Activated naive CD8-positive, alpha-beta T cell treated with anti-CD3 and anti-CD28 coated beads, Interleukin-2, amount 10 ng/mL, durations not matched to agents 7 days and 5 days (primary cell): ENCODE measurements at regions not wholly inside any gene's neighbourhood (a gene's known extent, or its start where the extent isn't known, plus 50 kb on each side); places are given as distances from the start of the nearest gene placed in this dataset.

Experiments used
- ATAC-seq: fragments of 150-1000 bp; cut with Tn5 transposase; one replicate; pipeline ENCODE4 v1.10.0; 2021; ENCODE audit warnings: low read depth, moderate library complexity
- POLR2A ChIA-PET: fragments of 350-600 bp; sonication (Branson Sonifier 250); formaldehyde crosslinking; loops from one replicate; lab custom pipeline; 2021; ENCODE audit warnings: antibody characterized with exemption; lab: Charles Lee
- DNase-seq: peaks from one replicate; pipeline ENCODE4 v3.0.0; 2021
- H3K27ac Mint-ChIP-seq: one replicate; pipeline ENCODE4 v1.8.0; 2022; ENCODE audit warnings: mild to moderate bottlenecking, mixed read lengths
- H3K27me3 Mint-ChIP-seq: one replicate; pipeline ENCODE4 v1.8.0; 2022; ENCODE audit warnings: mild to moderate bottlenecking, moderate library complexity, mixed read lengths
- H3K36me3 Mint-ChIP-seq: one replicate; pipeline ENCODE4 v1.8.0; 2021; ENCODE audit warnings: mild to moderate bottlenecking, mixed read lengths
- H3K4me1 Mint-ChIP-seq: one replicate; pipeline ENCODE4 v1.8.0; 2021; ENCODE audit warnings: mixed read lengths
- H3K4me3 Mint-ChIP-seq: one replicate; pipeline ENCODE4 v1.8.0; 2022; ENCODE audit warnings: mild to moderate bottlenecking, moderate library complexity, mixed read lengths
- H3K9me3 Mint-ChIP-seq: one replicate; pipeline ENCODE4 v1.8.0; 2021; ENCODE audit warnings: mixed read lengths

DNA sequence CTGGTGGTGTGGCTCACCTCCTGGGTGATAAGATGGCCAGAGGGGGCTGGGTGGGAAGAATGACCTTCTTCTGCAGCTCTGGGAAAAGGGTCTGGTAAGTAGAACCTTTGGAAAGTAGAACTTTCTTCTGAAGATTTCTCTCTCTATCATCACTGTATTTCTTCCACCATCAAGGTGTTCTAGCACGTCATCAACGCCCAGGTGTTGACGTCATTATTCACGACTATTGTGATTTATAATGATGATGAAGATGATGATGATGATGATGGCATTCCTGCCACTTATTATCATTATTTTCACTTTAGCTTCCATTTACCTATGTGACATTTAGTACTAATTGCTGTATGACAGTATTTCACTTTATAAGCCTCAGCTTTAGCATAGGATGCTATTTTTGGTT, 525.6 kb upstream of the ADARB2 start:
- Mint-ChIP-seq H3K27ac (no peak overlapping the region), H3K27me3 (no peaks in the 10 kb centered on the region), H3K9me3 (peaks cover 5% of the 10 kb centered on the region), H3K36me3 (no peaks in the 10 kb centered on the region), H3K4me3 (no peak overlapping the region), H3K4me1 (no peaks in the 10 kb centered on the region)
- no peak for DNase-seq
- no peak for ATAC-seq
- POLR2A ChIA-PET = no interaction called here

DNA sequence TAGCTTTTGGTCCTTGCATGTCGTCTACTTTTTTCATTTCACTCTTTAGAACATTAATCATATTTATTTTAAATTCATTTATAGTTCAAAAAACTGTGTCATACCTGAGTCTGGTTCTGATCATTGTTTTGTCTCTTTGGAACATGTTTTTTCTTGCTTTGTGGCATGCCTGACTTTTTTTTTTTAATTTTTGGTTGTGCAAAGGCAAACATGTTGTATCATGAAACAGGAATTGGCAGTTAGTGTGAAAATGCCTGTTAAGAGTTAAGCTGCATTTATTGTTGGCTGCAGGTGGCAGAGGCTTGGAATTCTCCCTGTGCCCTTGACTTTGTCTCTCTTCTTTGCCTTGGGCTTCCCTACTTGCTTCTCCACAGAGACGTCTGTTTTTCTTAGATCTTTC, 525.0 kb upstream of the ADARB2 start:
- ATAC-seq (no peak), DNase-seq (no peak)
- Mint-ChIP-seq H3K4me1 (no peaks in the 10 kb centered on the region), H3K9me3 (peaks cover 5% of the 10 kb centered on the region), H3K4me3 (no peak overlapping the region), H3K27ac (no peak overlapping the region), H3K36me3 (no peaks in the 10 kb centered on the region), H3K27me3 (no peaks in the 10 kb centered on the region)
- POLR2A ChIA-PET = no interaction called here

DNA sequence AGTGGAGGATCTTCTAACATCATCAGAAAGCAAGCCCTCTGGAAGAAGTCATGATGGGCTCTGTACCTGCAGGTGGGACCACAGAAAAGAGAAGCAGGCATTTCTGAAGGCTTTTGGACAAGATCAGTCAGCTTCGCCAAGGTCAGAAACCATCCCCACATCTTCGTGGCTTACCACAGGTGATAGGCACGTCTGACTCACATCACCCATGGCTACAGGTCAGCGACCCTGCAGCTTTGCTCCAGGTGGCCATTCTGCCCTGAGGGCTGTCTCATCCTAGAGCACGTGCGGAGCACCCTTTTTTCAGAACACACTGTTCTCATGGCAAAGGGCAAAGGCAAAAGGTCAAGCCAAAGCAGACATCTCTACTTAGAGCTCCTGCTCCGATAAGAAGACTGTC, 518.9 kb upstream of the ADARB2 start:
- ATAC-seq (no peak), DNase-seq (no peak)
- no peak overlapping the region for H3K27ac Mint-ChIP-seq
- POLR2A ChIA-PET = no interaction called here
- no peaks in the 10 kb centered on the region for H3K36me3 Mint-ChIP-seq
- no peaks in the 10 kb centered on the region for H3K4me1 Mint-ChIP-seq
- no peak overlapping the region for H3K4me3 Mint-ChIP-seq
- peaks cover 7% of the 10 kb centered on the region for H3K9me3 Mint-ChIP-seq
- no peaks in the 10 kb centered on the region for H3K27me3 Mint-ChIP-seq

DNA sequence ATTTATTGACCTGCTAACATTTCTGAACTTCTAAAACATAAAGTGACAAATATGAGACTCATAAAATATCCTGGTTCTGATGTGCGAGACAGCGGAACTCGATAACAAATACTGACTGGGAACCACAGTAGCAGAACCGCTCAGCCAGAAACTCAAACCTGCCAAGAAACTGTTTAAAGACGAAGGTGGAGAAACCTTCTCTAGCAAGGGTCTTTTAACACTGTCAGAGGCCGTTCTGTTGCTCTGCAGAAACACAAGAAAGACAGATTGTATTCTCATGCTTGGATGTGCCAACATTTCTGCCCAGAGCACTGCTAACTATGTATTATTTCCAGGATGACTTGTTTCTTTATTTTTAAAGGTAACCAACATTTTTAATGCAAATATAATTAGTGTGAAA, 514.8 kb upstream of the ADARB2 start:
- H3K9me3 Mint-ChIP-seq = peaks cover 2% of the 10 kb centered on the region
- H3K4me1 Mint-ChIP-seq = no peaks in the 10 kb centered on the region
- POLR2A ChIA-PET = no interaction called here
- H3K36me3 Mint-ChIP-seq = no peaks in the 10 kb centered on the region
- DNase-seq (no peak), ATAC-seq (no peak)
- no peak overlapping the region for H3K4me3 Mint-ChIP-seq
- H3K27me3 Mint-ChIP-seq = no peaks in the 10 kb centered on the region
- H3K27ac Mint-ChIP-seq = no peak overlapping the region

DNA sequence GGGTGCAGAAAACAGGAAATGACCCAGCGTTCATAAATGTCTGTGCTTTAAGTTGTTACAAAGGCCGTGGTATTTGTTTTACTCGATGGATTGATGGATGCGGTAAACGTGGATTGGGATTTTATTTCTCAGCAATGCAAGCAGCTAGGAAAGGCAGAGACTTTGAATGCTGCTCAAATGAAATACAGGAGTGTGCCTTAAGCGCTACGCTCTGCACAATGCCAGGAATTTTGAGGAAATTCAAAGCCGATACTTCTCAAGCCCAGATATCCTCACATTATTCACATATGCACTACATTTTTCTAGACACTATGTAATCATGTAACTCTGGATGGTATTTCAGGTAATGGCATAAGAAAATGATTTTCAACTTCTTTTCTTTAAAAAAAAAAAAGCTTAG, 514.3 kb upstream of the ADARB2 start:
- DNase-seq (no peak), ATAC-seq (no peak)
- Mint-ChIP-seq H3K27ac (no peak overlapping the region), H3K36me3 (no peaks in the 10 kb centered on the region), H3K9me3 (peaks cover 2% of the 10 kb centered on the region), H3K4me3 (no peak overlapping the region), H3K27me3 (no peaks in the 10 kb centered on the region), H3K4me1 (no peaks in the 10 kb centered on the region)
- POLR2A ChIA-PET = no interaction called here

DNA sequence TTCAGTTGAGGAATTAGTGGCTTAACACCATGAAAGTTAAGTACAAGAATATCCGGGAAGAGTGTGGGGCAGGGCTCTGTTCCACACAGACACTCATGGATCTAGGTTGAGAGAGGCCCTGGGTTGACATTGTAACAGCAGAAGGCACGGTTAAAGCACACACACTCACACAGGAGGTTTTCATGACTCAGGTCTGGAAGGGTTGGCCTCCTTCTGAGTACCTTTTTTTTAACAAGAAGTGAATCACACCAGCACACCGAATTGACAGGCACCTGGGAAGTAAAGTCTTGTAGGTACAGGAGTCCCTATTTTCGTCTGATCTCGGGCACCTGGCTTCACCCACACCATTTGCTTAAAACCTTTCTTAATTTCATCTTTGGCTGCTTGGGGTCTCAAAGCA, 509.4 kb upstream of the ADARB2 start:
- Mint-ChIP-seq H3K27ac (no peak overlapping the region), H3K36me3 (no peaks in the 10 kb centered on the region), H3K4me3 (no peak overlapping the region), H3K9me3 (no peaks in the 10 kb centered on the region), H3K27me3 (no peaks in the 10 kb centered on the region), H3K4me1 (no peaks in the 10 kb centered on the region)
- no peak for DNase-seq
- POLR2A ChIA-PET = no interaction called here
- ATAC-seq = no peak

DNA sequence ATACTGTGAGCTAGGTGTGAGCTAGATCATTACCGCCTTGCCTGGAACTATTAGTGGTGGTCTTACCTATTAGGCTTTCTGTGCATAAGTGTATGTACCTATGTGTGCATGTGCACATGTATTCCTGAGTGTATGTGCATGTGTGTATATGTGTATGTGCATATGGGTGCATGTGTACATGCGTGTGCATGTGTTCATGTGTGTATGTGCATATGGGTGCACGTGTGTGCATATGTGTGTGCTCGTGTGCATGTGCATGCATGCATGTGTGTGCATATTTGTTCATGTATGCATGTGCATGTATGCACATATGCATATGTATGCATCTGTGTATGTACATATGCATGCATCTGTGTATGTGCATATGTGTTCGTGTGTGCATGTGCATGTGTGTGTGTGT, 508.3 kb upstream of the ADARB2 start:
- no peak for DNase-seq
- no peaks in the 10 kb centered on the region for H3K4me1 Mint-ChIP-seq
- no peaks in the 10 kb centered on the region for H3K9me3 Mint-ChIP-seq
- POLR2A ChIA-PET = no interaction called here
- H3K27me3 Mint-ChIP-seq = no peaks in the 10 kb centered on the region
- no peak overlapping the region for H3K4me3 Mint-ChIP-seq
- ATAC-seq = no peak
- no peaks in the 10 kb centered on the region for H3K36me3 Mint-ChIP-seq
- no peak overlapping the region for H3K27ac Mint-ChIP-seq

DNA sequence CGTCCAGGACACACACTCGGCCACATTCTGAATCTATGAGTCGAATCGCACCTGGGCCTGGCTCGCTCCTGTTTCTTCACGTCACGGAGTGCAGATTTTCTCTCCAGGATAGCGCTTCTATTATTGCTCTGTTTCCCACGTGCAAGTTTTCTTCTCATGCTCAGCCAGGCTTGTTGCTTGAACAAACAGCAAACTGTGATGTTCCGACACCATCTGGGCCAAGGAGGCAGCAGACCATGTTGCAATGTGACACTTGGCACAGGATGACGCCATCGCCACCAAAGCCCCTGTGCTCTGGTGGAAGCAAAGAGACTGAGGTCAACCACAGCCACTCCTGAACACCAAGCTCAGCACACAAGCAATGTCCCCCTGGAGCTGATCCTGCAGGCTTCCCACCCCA, 507.1 kb upstream of the ADARB2 start:
- POLR2A ChIA-PET = no interaction called here
- Mint-ChIP-seq H3K27ac (no peak overlapping the region), H3K4me1 (no peaks in the 10 kb centered on the region), H3K36me3 (no peaks in the 10 kb centered on the region), H3K9me3 (no peaks in the 10 kb centered on the region), H3K4me3 (no peak overlapping the region), H3K27me3 (no peaks in the 10 kb centered on the region)
- ATAC-seq (no peak), DNase-seq (no peak)

DNA sequence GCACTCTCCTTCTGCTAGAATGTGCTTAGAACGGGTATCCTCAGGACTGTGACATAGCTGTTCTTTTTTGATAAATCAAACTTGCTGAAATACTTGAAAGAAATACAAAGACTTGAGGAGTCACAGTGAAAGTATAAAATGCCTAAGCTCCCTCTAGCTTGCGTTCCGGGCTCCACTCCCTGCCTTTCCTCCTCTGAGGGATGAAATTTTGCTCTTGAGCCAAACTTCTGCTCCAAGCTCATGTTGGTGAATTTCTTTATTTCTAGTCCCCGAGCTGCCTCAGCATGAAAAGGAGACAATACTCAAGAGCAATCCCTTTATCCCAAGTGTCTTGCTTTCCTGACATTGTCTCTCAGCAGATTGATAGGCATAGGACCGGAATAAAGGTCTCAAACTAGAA, 499.6 kb upstream of the ADARB2 start:
- Mint-ChIP-seq H3K27me3 (no peaks in the 10 kb centered on the region), H3K9me3 (no peaks in the 10 kb centered on the region), H3K4me3 (no peak overlapping the region), H3K4me1 (no peaks in the 10 kb centered on the region), H3K36me3 (no peaks in the 10 kb centered on the region), H3K27ac (no peak overlapping the region)
- no peak for DNase-seq
- POLR2A ChIA-PET = no interaction called here
- no peak for ATAC-seq

DNA sequence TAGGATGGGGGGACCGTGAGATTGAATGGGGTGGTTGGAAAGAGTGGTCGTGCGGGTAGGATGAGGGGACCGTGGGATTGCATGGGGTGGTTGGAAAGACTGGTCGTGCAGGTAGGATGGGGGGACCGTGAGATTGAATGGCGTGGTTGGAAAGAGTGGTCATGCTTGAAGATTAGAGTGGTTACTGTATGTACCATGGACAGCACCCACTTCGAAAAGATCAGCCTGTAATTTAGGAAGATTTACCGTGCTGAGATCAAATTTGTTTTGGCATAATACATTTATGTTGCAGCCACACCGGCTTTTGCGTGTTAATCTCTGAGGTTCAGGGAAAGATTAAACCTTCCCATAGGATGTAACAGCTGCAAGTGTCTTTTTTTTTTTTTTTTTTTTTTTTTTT, 495.2 kb upstream of the ADARB2 start:
- no peaks in the 10 kb centered on the region for H3K9me3 Mint-ChIP-seq
- H3K27ac Mint-ChIP-seq = no peak overlapping the region
- H3K36me3 Mint-ChIP-seq = no peaks in the 10 kb centered on the region
- H3K27me3 Mint-ChIP-seq = no peaks in the 10 kb centered on the region
- ATAC-seq = no peak
- H3K4me3 Mint-ChIP-seq = no peak overlapping the region
- no peaks in the 10 kb centered on the region for H3K4me1 Mint-ChIP-seq
- no peak for DNase-seq
- POLR2A ChIA-PET = interaction anchor here (0.6 kb wide), 1 partner anchor 209 kb away, joined by 3 read pairs; no protein-coding TSS in a partner anchor

DNA sequence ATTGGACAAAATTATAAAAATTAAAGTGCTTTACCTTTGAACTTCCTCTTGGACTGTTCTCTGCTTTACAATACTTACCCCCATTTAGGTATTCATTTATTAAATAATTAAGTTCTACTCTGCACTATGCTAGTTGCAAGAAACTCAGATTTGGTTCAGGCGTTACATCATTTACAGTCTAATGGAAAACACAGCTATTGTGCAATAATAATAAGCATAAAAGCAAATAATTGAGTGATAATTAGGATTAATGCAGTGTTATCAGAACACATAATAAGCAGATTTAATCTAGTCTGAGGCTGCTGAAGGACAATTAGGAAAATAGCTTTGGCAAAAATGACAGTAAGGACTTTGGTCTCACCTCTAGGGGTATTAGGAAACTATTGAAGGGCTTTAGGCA, 493.2 kb upstream of the ADARB2 start:
- ATAC-seq (no peak), DNase-seq (no peak)
- Mint-ChIP-seq H3K4me1 (no peaks in the 10 kb centered on the region), H3K4me3 (no peak overlapping the region), H3K9me3 (no peaks in the 10 kb centered on the region), H3K27ac (no peak overlapping the region), H3K36me3 (no peaks in the 10 kb centered on the region), H3K27me3 (no peaks in the 10 kb centered on the region)
- POLR2A ChIA-PET = no interaction called here

DNA sequence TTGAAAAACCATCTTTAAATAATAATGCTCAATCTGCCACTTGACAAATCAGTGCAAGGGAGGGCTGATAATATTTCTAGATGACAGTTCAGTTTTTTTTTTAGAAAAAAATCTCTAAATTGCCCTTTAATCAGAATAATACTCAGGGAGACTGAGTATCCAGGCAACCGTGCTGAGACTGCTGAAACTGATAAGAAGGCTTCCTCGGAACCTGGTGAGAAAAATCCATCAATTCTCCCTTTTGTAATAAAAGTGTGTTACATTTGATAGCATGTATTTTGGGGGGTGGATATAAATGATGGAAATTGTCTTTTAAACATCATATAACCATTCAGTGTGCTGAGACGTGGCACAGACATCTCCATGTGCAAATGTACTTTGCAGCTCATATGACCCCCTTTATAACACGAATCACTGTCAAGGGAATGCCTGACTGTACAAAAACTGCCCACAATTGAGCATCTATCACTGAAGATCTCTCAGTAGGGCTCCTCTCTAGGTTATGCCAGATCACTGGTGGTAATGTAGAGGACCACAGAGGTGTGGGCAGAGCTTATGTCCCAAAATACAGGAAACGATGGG, 491.1 kb upstream of the ADARB2 start:
- no peaks in the 10 kb centered on the region for H3K4me1 Mint-ChIP-seq
- no peak overlapping the region for H3K27ac Mint-ChIP-seq
- no peak for ATAC-seq
- POLR2A ChIA-PET = no interaction called here
- H3K27me3 Mint-ChIP-seq = no peaks in the 10 kb centered on the region
- H3K9me3 Mint-ChIP-seq = peaks cover 1% of the 10 kb centered on the region
- H3K4me3 Mint-ChIP-seq = no peak overlapping the region
- DNase-seq = no peak
- H3K36me3 Mint-ChIP-seq = no peaks in the 10 kb centered on the region

DNA sequence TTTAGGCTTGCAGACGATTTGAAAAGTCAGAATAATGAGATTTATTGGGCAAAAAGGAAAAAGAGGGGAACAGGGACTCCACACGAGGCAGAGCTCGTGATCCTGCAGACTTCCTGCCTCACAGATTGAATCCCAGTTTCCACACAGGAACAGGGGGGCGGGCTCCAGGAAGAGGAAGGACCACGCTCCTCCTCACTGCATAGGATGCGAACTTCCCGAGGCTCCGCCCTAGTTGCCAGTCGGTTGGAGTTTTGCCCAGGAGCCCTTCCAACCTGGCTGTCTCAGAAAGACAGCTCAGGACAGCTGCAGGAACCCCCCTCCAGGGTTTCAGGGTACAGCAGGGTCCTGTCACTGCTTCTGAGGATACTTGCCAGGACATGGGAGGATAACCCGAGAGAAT, 488.3 kb upstream of the ADARB2 start:
- Mint-ChIP-seq H3K4me1 (no peaks in the 10 kb centered on the region), H3K27ac (no peak overlapping the region), H3K4me3 (no peak overlapping the region), H3K36me3 (no peaks in the 10 kb centered on the region), H3K27me3 (no peaks in the 10 kb centered on the region), H3K9me3 (peaks cover 1% of the 10 kb centered on the region)
- DNase-seq (no peak), ATAC-seq (no peak)
- POLR2A ChIA-PET = no interaction called here

DNA sequence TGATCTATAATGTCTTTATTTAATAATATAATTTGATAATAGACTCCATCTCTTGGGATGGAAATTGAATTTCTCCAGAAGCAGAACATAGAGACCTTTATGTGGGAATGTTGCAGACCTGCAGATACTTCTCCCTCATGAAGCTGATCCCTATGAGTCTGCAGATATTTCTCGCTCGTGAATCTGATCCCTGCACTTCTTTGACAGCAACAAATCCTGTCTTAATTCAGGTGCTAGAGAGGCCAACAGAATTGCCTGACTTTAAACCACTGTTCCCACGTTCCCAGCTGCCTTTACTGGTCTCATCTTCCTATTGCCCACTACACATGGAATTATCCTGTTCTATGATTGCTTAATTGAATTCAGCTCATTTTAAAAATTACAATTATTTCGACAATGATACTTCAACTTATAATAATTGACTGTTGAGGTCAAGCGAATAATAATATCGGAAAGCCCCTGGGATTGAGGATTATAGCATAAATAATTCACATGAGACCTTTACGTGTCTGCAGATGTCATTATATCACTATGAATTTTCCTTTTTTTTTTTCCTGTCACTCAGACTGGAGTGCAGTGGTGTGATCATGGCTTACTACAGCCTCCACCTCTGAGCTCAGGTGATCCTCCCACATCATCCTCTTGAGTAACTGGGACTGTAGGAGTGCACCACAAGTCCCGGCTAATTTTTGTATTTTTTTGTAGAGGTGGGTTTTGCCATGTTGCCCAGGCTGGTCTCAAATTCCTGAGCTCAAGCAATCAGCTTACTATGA, 486.4 kb upstream of the ADARB2 start:
- Mint-ChIP-seq H3K36me3 (no peaks in the 10 kb centered on the region), H3K27me3 (no peaks in the 10 kb centered on the region), H3K4me3 (no peak overlapping the region), H3K9me3 (peaks cover 1% of the 10 kb centered on the region), H3K4me1 (no peaks in the 10 kb centered on the region), H3K27ac (no peak overlapping the region)
- DNase-seq (no peak), ATAC-seq (no peak)
- POLR2A ChIA-PET = no interaction called here
